GM19043 (cell line): ENCODE measurements at regions not wholly inside any gene's neighbourhood (a gene's known extent, or its start where the extent isn't known, plus 50 kb on each side); places are given as distances from the start of the nearest gene placed in this dataset.
"Not testable (repeated sequence)": the region's sequence is repeated elsewhere in the genome, so short reads cannot be mapped to it uniquely, and the experiment has no call there.

Experiments used
- ATAC-seq: cut with Tn5 transposase; IDR thresholded peaks from one replicate; pipeline ENCODE4 v1.9.1; 2021; ENCODE audit warnings: low read depth; ENCODE audit not compliant: unreplicated experiment

DNA sequence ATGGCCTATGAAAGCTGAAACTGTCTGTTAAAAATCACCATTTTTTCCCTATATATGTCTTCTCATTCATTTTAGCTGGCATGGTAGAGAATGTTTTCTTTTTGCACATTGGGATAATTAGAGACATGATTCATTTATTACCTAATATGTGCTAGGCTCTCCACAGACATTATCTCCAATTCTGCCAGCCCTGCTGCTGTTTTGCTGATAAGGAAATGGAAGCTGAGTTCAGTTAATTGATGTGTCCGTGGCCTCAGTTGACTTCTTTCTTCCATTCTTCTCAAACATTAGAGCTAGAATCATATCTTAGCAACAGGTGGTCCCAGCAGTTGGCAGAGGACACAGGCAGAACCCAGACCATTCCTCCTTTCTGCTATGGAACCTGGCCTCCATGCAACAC lies 644.1 kb upstream of the CITED2 start:
- ATAC-seq, result no peak

DNA sequence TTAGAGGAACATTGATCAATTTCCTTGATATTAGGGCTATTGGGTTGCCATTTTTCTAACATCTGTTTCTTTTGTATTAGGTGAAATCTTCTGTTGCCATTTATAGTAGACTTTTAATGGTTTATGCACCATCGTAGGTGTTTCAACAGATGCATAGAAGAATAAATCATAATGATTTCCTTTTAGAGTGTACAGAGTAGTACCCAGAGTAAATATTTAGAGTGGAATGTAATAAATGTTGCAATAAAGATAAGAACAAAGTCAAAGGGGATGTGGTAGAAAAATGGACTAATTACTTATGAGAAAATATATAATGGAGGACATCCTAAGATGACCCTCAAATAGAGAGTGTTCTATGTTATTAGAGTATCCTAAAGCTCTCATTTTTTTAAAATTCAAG lies 643.0 kb upstream of the CITED2 start:
- no peak for ATAC-seq

DNA sequence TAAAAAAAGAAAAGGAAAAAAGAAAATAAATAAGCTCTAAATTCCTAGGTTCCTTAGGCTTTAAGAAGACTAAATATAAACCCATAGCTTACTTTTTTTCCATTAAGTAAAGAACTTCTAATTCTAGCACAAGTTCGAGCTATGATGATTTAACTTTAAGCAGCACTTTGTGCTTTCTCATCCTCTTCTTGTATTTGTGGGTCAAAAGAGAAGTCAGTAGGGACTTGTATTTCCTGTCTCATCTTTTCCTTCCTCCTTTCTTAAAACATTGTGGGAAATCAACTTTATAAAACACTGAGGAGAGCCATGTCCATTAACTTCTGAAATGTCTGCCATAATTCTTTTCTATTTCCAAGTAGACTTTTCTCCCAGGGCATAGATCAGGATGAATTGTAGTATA lies 637.7 kb upstream of the CITED2 start:
- no peak for ATAC-seq

DNA sequence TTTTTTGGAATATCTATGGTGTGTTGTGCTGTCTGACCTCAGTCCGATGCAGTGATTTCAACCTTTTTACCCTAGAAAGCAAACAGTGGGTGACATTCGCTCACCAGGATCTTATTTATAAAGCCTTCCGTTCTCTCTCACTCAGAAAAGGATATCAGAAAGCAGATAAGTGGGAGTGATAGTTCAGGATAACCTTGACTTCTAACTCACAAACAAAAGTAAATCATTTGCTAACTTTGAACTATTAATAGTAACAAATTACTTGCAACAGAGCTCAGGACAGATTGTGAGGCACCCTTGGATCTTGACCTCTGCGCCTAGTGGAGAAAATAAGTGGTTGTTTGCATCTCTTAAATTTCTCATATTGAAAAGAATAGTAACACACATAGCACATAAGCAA lies 637.1 kb upstream of the CITED2 start:
- ATAC-seq, result no peak

DNA sequence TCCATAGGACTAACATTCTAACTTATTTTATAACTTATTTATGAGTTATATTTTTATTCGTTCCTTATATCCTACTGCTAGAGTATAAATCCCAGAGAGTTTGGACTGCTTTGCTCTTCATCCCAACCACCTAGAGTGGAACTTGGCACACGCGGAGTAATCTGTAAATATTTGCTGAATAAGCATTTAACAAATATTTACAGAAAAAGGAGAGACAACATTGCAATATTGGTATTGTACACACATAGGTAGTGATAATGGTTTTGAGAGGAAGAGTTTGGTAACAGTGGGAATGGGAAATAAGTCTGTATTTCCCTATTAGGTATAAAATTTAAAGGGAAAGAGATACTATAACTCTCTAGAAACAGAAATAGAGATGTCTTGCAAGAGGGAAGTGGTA lies 634.8 kb upstream of the CITED2 start:
- ATAC-seq, result no peak

DNA sequence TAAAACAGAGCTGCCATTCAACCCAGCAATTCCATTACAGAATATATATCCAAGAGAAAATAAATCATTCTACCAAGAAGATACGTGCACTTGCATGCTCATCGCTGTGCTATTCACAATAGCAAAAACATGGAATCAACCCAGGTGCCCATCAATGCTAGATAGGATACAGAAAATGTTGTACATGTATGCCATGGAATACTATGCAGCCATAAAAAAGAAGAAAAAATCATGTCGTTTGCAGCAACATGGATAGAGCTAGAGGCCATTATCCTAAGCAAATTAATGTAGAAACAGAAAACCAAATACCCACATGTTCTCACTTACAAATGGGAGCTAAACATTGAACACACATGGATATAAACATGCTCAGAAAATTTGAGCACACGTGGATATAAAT lies 633.1 kb upstream of the CITED2 start:
- no peak for ATAC-seq

DNA sequence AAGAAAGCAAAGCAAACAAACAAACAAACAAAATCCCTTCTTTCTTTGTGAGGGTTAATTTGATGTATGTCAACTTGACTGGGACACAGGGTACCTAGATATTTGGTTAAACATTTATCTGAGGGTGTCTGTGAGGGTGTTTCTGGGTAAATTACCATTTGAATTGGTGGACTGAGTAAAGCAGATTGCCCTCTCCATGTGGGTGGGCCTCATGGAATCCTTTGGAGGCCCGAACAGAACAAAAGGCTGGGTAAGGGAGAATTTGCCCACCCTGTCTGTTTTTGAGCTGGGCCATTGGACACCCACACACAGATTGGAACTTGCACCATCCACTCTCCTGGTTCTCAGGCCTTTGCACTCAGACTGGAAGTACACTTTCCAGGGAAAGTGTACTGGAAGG lies 628.8 kb upstream of the CITED2 start:
- ATAC-seq, result no peak

DNA sequence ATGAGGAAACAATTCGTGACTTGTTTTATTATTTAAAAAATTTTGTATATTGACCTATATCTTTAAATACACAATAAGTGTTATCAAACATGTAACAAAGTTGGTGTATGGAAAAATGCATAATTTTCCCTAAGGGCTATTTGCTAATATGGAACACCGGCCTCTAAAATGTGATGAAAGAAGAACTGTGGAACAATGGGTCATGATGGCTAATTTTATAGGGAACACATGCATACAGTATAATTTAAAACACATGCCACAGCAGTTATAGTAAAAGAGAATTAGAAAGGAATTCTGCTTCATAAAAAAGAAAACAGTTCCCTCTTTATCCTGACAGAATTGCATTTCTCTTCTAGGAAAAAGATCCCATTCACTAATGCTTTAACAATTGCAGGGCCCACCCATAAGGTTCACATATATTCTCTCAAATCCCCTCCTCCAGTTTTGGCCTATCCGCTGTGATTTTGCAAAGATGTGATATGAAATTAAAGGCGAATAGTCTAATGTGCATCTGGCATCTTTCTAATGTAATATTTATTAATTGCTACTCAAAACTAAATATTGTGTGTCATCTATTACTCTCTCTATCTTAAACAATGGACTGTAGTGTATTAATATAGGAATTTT lies 628.1 kb upstream of the CITED2 start:
- ATAC-seq, result no peak

DNA sequence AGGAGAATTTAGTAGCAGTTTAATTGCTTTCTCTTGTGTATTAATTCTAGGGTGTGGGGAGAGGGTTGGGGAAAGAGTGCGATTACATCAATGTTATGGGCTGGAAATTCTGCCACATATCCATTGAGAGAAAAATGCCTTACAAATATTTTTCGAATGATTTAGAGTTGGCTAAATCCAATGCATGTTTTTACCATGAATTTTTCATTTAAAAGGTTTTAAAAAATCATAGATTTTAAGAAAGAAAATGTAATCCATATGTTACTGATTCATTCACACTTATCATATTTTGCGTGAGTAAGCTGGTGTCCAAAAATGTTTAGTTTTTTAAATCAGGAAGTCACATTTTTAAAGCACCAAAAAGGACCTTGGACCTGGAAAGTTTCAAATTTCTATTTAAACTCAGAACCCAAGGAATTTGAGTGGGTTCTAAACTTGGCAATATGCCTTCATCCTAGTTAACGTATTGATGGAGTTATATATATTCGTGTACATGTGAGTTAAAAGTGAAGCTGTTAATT lies 627.4 kb upstream of the CITED2 start:
- no peak for ATAC-seq

DNA sequence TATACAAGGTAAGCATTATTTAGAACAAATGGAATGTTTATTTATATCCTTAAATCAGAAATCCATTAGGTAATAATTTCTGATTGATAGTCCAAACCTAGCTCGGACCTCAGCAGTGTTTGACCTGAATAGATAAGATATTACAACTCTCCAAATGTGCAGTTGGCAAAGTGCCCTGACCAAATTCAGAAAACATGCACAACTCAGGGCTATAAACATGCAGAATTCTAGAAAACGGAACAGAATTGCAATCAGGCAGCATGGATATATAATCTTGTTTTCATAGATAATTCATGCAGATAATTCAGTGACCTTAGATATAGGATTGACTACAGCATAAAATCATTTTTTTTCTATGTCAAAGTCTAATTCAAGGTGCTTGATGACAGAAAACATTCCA lies 626.6 kb upstream of the CITED2 start:
- ATAC-seq, result no peak

DNA sequence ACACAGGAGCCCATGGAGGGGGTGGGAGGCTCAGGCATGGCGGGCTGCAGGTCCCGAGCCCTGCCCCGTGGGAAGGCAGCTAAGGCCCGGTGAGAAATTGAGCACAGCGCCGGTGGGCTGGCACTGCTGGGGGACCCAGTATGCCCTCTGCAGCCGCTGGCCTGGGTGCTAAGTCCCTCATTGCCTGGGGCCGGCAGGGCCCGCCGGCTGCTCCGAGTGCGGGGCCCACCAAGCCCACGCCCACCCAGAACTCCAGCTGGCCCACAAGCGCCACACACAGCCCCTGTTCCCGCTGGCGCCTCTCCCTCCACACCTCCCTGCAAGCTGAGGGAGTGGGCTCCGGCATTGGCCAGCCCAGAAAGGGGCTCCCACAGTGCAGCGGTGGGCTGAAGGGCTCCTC lies 625.2 kb upstream of the CITED2 start:
- ATAC-seq, result not testable (repeated sequence)

DNA sequence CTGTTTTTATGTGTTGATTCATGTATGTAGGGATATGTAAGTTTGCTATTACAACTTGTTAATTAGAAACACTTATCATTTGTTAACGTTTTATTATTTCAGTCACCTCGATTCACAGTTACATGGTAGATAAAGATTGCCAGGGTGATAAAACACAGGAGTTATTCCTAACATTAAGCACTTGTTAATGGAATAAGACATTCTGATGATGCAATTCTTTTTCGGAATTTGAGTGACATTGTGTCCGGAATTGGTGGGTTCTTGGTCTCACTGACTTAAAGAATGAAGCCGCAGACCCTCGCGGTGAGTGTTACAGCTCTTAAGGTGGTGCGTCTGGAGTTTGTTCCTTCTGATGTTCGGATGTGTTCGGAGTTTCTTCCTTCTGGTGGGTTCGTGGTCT lies 624.0 kb upstream of the CITED2 start:
- ATAC-seq, result not testable (repeated sequence)

DNA sequence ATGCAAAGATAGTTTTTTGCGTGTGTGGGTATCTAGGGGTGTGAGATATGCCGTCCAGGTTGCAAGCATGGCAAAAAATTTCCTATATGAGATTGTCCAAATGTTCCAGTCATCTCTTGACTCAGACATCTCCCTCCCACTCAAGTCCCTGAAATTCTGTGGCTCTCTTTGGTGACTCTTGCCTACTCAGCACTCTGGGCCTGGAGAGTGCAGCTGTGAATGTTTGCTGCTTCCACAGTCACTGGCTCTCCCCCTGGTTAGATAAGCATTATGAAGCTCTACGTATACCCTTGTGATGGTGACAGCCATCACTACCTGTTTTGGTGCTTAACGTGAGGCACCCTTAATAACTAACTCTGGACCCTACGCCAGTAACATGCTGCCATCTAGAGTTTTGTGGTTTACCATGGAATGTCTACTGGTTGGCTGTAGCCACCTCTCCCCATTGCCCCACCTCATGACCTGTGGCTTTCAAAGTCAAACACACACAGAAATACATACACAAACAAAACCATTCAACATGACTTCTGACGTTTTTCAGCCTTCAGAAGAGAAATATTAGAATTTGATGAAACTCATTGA lies 621.9 kb upstream of the CITED2 start:
- peak; percentile 75 for ATAC-seq

DNA sequence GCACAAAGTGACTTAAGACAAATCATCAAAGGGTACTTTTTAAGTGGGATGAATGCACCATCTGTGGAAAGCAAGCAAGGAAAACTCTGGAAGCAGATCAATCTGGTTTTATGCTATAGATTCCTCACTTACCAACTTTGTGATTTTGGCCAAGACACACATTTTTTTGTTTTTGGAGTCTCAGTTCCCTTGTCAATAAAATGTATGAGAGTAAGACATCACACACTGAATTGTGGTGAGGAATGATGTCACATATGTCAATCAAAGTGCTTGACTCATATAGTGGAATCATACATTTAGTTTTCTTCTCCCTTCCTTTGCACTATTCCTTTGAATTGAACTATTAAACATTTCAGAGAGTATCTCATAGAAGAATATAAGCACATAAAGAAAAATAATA lies 620.5 kb upstream of the CITED2 start:
- ATAC-seq, result no peak

DNA sequence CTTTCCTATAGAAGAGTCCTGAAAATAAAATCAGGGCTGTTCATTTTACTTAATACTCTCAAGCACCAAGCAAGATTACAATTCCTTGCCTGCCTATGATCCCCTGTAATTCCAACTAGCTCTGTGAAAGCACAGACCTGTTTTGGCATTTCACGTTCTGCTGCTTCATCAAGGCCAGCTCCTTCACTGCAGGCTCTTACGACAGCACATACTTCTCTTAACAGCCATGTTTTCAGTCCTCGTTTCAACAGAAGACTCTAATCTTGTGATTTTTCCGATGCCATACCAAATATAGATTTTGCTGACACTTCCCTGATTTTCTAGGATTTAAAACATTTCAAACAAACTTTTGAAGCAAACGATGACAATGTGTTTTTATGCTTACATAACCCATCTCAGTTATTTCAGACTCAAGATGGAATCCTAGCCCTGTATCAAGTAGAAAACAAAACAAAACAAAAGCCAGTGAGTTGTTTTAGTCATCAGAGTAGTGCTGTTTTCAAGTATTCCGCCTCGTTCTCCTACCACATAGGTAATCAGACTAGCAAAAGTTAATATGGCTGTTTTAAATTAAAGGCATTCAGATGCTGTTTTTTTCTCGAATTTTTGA lies 616.5 kb upstream of the CITED2 start:
- ATAC-seq, result no peak

DNA sequence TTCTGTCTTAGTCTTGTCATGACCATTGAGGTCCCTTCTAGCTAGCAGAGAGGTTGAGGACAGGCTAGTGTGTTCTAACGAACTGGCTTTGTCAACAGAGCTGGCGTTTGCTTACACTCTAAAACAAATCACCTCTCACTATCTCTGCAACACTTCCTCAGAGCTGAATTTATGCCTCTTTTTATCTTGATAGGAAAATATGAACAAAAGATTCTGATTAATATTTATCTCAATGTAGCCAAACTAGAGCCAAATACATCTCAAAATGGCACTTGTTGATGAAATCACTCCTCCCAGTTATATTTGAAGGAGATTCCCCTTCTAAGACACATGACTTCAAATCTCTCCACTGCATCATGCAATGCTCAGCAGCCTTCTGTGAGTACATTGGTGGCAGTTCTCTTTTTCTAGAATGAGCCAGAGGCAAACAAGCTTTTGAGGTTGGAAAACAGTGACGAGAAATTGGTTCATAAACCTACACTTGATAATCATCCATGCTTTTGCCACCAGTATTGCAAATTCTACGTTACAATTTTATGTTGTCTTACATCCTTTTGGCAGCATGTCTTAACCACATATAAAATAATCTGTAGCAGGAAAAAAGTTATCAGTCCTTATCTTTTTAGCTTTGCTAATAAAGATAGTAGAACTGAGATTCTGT lies 615.7 kb upstream of the CITED2 start:
- ATAC-seq, result no peak

DNA sequence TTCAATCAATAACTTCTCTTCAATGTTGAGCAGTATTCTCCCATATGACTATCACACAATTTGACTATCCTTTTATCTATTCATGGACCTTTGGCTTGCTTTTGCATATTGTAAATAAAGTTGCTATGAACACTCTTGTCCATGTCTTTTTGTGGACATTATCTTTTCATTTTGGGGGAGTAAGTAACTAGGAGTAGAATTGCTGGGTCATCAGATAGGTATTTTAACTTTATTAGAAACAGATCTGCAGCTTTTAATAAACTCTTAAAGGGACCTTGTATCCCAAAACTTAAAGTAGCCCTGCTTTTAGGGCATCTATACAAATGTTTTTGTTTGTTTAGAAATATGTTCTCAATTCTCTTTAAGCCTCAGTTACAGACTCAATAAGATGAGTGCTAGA lies 614.2 kb upstream of the CITED2 start:
- ATAC-seq, result no peak

DNA sequence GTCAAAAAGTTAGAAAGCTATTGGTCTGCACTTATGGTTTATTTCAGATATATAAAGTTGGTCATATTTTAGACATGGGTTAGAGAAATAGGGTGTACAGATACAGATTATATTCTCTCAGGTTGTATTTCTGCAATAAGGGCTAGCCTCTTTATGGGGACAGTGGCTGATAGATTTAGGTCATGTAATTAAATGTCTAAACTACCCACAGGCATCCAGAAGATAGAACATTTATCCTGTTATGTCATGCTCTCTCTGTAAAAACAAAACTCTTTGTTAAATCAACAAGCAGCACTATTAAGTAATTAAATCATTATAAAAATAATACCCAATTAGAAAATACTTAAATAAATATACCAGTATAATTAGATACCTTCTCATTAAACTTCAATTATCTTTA lies 612.6 kb upstream of the CITED2 start:
- ATAC-seq, result no peak

DNA sequence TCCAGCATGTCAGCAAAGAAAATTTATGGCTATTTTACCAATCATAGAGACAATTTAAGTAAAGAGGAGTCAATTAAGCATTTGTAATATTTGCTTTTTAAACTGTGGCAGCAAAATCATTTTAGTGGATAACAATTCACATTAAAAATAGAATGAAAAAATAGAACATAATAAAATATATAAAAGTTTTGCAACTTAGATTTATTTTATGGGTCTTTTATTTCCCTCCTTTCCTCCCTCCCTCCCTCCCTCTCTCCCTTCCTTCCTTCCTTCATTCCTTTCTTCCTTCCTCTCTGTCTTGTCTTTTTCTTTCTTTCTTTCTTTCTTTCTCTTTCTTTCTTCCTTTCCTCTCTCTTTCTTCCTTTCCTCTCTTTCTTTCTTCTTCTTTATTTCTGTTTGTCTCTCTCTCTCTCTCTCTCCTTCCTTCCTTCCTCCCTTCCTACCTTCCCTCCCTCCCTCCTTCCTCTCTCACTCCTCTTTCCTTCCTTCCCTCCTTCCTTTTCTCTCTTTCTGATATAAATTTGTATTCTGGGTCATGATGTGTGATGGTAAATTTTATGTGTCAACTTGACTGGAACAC lies 610.9 kb upstream of the CITED2 start:
- ATAC-seq, result no peak

DNA sequence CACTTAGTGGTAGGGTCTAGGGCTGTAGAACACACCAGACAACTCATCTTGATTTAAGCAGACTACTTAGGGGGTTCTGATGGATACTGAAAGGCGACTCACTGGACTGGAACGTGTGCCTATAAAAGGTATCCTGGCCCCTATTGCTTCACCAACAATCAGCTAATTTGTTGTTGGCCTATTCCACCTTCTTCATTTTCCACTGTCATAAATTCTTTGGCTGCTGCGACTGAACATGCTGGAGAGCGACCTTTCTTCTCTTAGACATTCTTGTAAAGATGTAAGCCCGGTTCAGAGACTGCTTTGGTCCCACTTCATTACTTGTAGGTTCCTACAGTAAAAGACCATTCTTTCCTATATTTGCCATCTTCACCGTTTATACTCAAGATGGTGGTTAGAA lies 609.9 kb upstream of the CITED2 start:
- no peak for ATAC-seq

DNA sequence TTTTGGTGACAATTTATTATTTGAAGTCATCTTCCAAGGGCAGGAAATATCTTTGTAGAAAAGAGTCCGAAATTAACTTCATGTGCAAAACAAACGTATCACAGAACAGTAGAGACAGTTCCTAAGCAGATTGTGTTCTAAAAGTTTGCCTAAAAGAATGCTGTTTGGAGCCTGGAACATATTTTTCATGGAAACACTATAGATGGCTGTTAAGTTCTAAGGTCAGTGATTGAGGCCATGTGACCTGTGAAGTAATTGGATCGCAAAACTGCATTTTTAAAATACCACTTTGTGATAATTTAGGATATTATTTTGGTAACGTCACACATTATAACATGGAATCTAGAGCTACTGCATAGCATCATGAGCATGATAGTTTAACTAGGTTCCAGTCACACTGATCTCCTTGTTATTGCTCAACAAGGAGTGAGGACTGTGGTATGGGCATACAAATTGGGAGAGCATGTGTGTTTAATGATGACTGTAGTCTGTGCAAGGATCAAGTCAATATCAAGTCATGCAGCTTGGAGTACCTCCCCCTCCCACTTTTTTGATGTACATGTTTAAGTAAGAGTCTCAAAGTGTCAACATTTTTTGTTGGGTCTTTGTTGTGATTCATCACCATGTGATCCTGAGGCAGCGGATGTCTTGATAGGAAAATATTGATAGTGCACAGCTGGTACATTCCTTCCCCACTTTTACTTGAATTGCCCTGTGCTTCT lies 609.3 kb upstream of the CITED2 start:
- ATAC-seq, result no peak
